HFFc6 (cell line): ENCODE measurements at regions not wholly inside any gene's neighbourhood (a gene's known extent, or its start where the extent isn't known, plus 50 kb on each side); places are given as distances from the start of the nearest gene placed in this dataset.

Experiments used
- DNase-seq: peaks from one replicate; pipeline ENCODE4 v3.0.0-alpha.2; 2018
- H3K27ac Mint-ChIP-seq: 2 replicates; pipeline ENCODE4 v1.8.0; 2020; ENCODE audit warnings: mild to moderate bottlenecking, mixed read lengths
- H3K27me3 Mint-ChIP-seq: 2 replicates; pipeline ENCODE4 v1.8.0; 2021; ENCODE audit warnings: mild to moderate bottlenecking, moderate library complexity, mixed read lengths; ENCODE audit not compliant: insufficient read depth
- H3K36me3 Mint-ChIP-seq: 2 replicates; pipeline ENCODE4 v1.8.0; 2021; ENCODE audit warnings: low read depth, mixed read lengths
- H3K4me1 Mint-ChIP-seq: 2 replicates; pipeline ENCODE4 v1.8.0; 2020; ENCODE audit warnings: low read depth, mixed read lengths
- H3K4me3 Mint-ChIP-seq: 2 replicates; pipeline ENCODE4 v1.8.0; 2020; ENCODE audit warnings: mild to moderate bottlenecking, moderate library complexity, mixed read lengths
- H3K9me3 Mint-ChIP-seq: 2 replicates; pipeline ENCODE4 v1.8.0; 2020; ENCODE audit warnings: mild to moderate bottlenecking, mixed read lengths
- TF ChIP-seq, protein P1 (sequence below): fragments of 200-600 bp; sonication (generic); IDR thresholded peaks from 2 replicates; pipeline ENCODE4 v1.5.0; 2021; ENCODE audit warnings: antibody characterized with exemption, mild to moderate bottlenecking

DNA sequence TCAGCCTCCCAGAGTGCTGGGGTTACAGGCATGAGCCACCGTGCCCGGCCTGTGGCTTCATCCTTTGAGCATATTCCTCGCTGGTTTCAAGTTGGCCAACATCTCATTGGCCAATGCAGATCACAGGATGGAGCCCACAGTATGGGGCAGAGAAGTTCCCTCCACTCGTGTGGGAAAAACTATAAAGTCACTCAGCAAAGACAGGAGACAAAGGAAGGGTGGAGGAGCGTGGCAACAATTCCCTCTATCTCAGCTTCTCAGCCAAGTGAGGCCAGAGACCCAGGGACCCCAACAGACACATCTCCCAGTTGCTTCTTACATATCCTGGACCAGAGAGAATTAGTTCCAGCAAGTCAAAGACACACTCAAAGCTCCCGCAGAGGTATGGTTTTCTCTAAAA is 184.6 kb upstream of the SOX1 start:
- Mint-ChIP-seq H3K4me1 (no peaks in the 10 kb centered on the region), H3K4me3 (no peak overlapping the region), H3K27ac (no peak overlapping the region), H3K27me3 (no peaks in the 10 kb centered on the region), H3K9me3 (peaks cover 56% of the 10 kb centered on the region), H3K36me3 (peaks cover 10% of the 10 kb centered on the region; the same call in 1 of the 2 replicates)
- DNase-seq: no peak
- TF ChIP-seq, protein P1, sequence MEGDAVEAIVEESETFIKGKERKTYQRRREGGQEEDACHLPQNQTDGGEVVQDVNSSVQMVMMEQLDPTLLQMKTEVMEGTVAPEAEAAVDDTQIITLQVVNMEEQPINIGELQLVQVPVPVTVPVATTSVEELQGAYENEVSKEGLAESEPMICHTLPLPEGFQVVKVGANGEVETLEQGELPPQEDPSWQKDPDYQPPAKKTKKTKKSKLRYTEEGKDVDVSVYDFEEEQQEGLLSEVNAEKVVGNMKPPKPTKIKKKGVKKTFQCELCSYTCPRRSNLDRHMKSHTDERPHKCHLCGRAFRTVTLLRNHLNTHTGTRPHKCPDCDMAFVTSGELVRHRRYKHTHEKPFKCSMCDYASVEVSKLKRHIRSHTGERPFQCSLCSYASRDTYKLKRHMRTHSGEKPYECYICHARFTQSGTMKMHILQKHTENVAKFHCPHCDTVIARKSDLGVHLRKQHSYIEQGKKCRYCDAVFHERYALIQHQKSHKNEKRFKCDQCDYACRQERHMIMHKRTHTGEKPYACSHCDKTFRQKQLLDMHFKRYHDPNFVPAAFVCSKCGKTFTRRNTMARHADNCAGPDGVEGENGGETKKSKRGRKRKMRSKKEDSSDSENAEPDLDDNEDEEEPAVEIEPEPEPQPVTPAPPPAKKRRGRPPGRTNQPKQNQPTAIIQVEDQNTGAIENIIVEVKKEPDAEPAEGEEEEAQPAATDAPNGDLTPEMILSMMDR: no peak

DNA sequence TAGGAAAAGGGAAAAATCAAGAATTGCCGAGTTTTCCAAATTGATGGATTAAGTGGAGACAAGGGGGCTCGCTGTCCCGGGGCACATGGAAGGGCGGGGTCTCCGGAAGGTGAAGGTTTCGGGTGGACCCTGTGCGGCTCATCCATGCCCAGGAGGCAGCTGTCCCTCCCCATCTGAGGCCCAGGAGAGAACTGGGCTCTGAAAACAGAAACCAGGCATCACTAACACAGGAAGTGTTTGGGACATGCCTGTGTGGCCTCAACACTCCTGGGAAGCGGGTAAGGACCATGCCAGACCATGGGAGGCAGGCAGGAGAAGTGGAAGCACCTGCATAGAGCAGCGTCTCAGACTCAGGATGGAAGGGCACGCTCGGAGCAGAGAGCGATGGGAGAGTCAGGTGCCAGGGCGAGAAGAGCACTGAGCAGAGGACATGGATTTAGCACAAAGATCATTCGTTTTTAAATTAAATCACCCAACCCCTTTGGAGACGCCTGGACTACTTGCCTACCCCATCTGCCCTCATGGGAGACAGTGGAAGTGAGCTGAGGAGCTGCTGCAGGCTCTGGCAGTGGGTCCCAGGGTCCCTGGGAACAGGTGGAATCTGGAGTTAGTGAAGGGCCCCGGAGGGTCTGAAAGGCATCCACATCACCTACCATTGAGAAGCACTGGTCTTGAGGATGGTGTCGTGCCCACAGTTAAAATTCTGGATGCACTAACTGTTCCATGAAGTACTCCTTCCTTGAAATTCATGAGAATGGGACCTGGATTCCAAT is 183.2 kb upstream of the SOX1 start:
- TF ChIP-seq, protein P1: no peak
- no peaks in the 10 kb centered on the region for H3K4me1 Mint-ChIP-seq
- DNase-seq: no peak
- H3K4me3 Mint-ChIP-seq: no peak overlapping the region
- peaks cover 50% of the 10 kb centered on the region for H3K9me3 Mint-ChIP-seq
- peaks cover 10% of the 10 kb centered on the region; the same call in 1 of the 2 replicates for H3K36me3 Mint-ChIP-seq
- no peaks in the 10 kb centered on the region for H3K27me3 Mint-ChIP-seq
- no peak overlapping the region for H3K27ac Mint-ChIP-seq

- H3K9me3 Mint-ChIP-seq: peaks cover 45% of the 10 kb centered on the region
These were observed 180.6 kb upstream of the SOX1 start for GRCh38 chr13:111886217-111886945.

GRCh38 chr13:111893071-111893606 is 173.8 kb upstream of the SOX1 start:
- peaks cover 1% of the 10 kb centered on the region; the same call in 1 of the 2 replicates for H3K27me3 Mint-ChIP-seq
- H3K27ac Mint-ChIP-seq: no peak overlapping the region

More at GRCh38 chr13:111886217-111886945, 180.6 kb upstream of the SOX1 start:
- Mint-ChIP-seq H3K4me3 (no peak overlapping the region), H3K27ac (no peak overlapping the region), H3K4me1 (no peaks in the 10 kb centered on the region), H3K36me3 (peaks cover 10% of the 10 kb centered on the region; the same call in 1 of the 2 replicates), H3K27me3 (peaks cover 1% of the 10 kb centered on the region; the same call in 1 of the 2 replicates)
- TF ChIP-seq, protein P1: no peak
- DNase-seq: no peak

More at GRCh38 chr13:111893071-111893606, 173.8 kb upstream of the SOX1 start:
- TF ChIP-seq, protein P1: no peak
- no peak for DNase-seq
- H3K9me3 Mint-ChIP-seq: peaks cover 52% of the 10 kb centered on the region
- H3K4me3 Mint-ChIP-seq: no peak overlapping the region
- peaks cover 6% of the 10 kb centered on the region; the same call in 1 of the 2 replicates for H3K36me3 Mint-ChIP-seq
- H3K4me1 Mint-ChIP-seq: no peaks in the 10 kb centered on the region
